AG09319 (cell line): ENCODE measurements at regions not wholly inside any gene's neighbourhood (a gene's known extent, or its start where the extent isn't known, plus 50 kb on each side); places are given as distances from the start of the nearest gene placed in this dataset.

Experiments used
- DNase-seq: peaks from one replicate; pipeline ENCODE4 v3.0.0-alpha.2; 2010; ENCODE audit warnings: low read depth; ENCODE audit errors: extremely low read depth
- CTCF ChIP-seq: IDR thresholded peaks from 2 replicates; pipeline ENCODE4 v1.5.1; 2011; ENCODE audit warnings: low read depth, mild to moderate bottlenecking, inconsistent platforms, low read length, moderate library complexity

GRCh38 chr15:91522605-91523332 is 330.7 kb upstream of the SLCO3A1 start:
- peak; percentile 47 for TF ChIP-seq CTCF
- DNase-seq: no peak

GRCh38 chr15:91523596-91523995 is 329.9 kb upstream of the SLCO3A1 start:
- DNase-seq: no peak
- TF ChIP-seq CTCF: no peak

- no peak for DNase-seq
- no peak for TF ChIP-seq CTCF
Measured at GRCh38 chr15:91524534-91524933, 329.0 kb upstream of the SLCO3A1 start.

GRCh38 chr15:91525751-91526150 is 327.8 kb upstream of the SLCO3A1 start:
- DNase-seq: no peak
- no peak for TF ChIP-seq CTCF

- no peak for TF ChIP-seq CTCF
- DNase-seq: no peak
Measured at GRCh38 chr15:91526424-91526823, 327.1 kb upstream of the SLCO3A1 start.

- no peak for DNase-seq
Measured at GRCh38 chr15:91528801-91529200, 324.7 kb upstream of the SLCO3A1 start.

More at GRCh38 chr15:91528801-91529200, 324.7 kb upstream of the SLCO3A1 start:
- no peak for TF ChIP-seq CTCF
